HPDE6-E6E7 (cell line): ENCODE measurements at regions not wholly inside any gene's neighbourhood (a gene's known extent, or its start where the extent isn't known, plus 50 kb on each side); places are given as distances from the start of the nearest gene placed in this dataset.
A peak's percentile ranks its signal among the peaks of the same experiment; 100 is the strongest.
"Not testable (repeated sequence)": the region's sequence is repeated elsewhere in the genome, so short reads cannot be mapped to it uniquely, and the experiment has no call there.

Experiments
- DNase-seq: peaks from one replicate; pipeline ENCODE4 v3.0.0; 2011; ENCODE audit warnings: missing footprints; ENCODE audit errors: extremely low spot score

DNA sequence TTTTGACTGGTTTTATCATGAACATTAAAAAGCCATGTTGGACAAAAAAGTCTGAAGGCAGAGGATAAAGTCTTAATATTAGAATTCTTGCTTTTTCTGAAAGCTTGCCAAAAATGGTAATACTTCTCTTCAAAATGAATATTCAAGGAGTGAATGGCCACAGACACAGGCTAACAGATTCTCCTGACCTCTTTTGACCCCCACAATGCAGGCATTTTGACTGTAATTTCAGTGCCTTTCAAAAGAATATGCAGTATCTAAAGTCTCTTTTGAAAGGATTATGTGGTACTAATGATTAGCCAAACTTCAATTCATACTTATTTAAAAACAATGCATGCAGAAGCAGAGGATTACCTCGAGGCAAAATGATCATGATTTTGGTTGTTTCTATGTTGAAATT lies 557.8 kb upstream of the GCFC2 start:
- no peak for DNase-seq

DNA sequence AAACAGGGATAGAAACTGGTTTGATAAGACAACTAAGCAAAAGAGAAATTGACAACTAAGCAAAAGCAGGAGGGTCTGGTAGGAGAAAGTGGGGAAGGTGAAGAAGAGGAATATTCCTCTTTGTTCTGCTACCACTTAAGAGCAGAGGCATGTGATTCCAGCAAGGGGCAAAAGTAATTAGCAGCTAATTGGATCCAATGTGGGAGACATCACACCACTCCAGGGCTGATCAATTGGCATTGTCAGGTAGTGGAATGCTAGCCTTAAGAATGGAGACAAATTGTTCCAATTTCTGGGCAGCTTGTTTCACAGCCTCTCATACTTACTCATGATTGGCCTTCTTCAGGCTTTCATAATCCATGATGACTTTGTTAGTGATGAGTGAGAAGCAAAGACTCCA lies 547.1 kb upstream of the GCFC2 start:
- no peak for DNase-seq

DNA sequence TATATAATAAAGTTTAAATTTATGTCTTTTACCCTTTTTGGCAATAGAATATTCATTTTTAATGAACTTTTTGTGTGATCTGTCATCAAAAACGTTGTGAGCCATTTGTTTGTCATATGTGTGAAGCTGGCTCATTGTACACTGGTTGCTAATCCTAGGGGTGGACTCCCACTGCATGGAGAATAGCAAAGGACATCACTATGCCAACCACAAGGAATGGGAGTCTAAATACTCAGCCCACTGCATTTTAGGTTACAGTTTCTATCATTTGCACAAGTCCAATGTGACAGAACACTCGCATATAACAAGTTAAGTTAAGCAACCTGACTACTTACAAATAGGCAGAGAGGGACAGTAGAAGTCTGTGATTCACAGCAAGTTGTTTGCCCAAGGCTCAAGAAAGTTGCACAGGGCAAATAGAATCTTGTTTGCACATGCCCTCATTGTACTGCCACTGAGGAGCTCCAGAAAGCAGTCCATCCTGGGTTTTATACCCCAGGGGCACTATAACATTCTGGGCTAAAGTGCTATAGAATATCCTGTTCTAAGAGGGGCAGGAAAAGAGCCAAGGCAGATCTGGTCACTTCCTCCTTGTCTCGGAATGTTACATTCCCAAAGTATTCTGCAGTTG lies 545.9 kb upstream of the GCFC2 start:
- DNase-seq = peak; percentile 11

DNA sequence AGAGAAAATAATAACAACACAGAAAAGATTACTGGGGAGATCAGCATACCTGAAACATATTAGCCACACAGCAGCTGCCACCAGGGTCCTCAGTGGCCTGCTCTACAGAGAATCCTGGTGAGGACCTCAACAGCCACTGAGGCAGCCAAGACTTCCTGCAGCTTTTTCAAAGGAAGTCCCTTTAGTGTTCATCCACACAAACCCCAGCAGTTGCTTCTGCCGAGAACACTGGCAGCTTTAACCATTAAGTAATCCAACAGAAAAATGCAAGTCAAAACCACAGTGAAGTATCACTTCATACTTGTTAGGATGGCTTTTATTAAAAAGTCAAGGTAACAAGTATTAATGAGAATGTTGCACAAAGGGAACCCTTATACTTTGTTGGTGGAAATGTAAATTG lies 542.0 kb upstream of the GCFC2 start:
- DNase-seq = no peak

DNA sequence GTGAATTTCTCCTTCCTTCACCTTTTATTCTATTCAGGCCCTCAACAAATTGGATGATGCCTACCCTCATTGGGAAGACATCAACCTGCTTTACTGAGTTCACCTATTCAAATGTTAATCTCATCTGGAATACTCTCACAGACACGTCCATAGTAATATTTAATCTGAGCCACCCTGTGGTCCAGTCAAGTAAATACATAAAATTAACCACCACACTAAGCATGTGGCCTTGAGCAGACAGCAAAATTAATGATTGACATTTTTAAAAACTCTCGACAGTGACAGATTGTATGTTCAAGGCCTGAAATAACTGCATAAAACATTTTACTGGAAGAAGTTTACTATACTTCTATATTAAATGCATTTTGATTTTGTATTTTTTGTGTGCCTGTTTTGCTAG lies 540.6 kb upstream of the GCFC2 start:
- DNase-seq = no peak

DNA sequence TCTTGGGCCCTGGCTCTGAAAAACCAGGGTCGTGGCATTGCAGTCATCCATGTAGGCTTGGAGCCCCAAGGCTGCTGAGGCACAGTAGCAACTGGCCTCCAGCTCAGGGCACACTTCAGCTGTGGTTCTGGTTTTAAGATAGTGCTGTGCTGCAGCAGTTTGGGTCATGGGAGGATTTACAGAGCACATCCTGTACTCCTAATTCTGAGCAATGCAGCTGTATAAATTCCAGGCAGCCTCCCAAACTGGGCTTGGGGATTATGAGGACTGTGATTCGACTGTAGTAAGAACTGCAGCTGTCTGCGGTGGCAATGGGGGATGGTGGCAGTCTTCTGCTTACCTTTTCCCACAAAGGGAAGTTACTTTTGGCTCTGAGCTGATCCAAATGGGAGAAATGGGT lies 536.3 kb upstream of the GCFC2 start:
- no peak for DNase-seq

DNA sequence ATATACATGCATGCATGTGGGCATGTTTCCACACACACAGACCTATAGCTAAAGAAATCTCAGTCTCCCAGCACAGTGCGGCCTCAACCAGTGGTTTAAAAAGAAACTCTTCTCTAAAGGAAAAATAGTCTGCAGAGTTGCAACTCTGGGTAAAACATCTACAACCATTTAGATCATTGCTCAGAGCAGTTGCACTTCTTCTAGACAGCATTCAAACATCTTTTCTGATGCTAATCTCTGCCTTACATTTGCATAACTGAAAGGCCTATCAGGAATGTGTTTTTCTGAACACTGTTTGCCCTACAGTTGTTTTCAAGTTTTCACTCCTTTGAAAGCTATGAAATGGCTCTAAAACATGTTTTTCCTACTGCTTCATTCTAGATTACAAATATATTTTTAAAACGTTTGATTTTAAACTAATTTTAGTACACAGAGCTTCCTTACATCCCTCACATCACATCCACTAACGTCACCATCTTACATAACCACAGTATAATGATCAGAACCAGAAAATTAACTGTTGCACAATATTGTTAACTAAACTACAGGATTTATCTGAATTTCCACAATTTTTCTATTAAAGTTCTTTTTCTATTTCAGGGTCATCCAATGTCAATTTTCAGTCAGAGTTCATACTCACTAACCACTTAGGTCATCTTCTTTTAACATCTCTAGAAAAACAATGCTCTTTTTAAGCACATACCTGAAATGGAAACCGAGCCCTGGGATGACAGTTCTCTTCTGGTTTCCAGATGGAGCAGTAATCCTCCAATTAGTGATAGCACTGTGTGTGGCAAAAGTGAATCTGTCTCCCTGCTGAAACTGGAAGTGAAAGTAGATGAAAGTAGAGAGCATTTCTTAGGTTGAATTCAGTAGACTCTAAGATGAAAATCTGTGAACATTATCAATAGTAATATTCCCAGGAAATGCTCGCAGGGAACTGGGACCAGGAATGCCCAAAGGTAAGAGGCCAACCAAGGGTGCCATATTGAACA lies 501.6 kb upstream of the GCFC2 start:
- DNase-seq = no peak

DNA sequence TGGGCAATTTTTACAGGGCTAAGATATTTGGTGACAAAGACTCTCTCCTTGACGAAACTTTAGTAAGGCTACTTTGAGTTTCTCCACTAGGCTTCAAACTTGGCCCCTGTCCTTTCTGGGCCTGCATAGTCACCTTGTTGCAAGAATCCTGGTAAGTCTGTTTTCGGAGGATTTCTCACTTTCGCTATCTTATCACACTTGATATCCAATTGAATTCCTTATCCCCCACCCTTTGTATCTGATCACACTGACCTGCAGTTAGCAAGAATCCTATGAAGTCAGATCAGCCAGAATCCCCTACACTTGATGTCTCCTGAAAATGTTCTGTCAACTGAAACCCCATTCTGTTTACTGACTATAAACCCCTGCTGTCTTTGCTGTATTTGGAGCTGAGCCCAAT lies 499.8 kb upstream of the GCFC2 start:
- no peak for DNase-seq

DNA sequence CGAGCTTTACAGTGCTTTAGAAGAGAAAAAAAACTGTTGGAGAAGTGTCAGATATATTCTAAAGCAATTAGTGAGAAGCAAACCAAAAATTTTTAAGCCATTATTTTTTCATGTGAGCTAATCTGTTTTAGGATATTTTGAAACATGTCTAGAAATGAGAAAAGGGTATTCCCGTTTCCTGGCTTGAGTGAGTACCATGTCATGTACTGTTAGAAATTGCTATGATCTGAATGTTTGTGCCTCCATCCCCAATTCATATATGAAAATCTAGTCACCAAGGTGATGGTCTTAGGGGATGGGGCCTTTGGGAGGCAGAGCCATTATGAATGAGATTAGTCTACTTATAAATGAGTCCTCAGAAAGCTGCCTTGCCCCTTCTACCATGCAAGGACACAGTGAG lies 493.3 kb upstream of the GCFC2 start:
- no peak for DNase-seq

DNA sequence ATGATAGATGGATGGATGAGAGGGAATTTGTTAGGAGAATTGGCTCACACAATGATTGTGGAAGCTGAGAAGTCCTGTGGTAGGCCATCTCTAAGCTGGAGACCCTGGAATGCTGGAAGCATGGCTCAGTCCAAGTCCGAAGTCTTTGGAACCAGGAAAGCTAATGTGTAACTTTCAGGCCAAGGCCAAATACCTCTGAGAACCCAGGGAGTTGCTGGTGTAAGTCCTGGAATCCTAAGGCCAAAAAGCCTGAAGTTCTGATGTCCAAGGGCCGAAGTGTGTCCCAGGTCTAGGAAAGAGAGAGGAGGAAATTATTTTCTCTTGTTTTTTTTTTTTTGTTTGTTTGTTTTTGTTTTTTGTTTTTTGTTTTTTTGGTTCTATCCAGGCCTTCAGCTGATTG lies 492.2 kb upstream of the GCFC2 start:
- DNase-seq = no peak

DNA sequence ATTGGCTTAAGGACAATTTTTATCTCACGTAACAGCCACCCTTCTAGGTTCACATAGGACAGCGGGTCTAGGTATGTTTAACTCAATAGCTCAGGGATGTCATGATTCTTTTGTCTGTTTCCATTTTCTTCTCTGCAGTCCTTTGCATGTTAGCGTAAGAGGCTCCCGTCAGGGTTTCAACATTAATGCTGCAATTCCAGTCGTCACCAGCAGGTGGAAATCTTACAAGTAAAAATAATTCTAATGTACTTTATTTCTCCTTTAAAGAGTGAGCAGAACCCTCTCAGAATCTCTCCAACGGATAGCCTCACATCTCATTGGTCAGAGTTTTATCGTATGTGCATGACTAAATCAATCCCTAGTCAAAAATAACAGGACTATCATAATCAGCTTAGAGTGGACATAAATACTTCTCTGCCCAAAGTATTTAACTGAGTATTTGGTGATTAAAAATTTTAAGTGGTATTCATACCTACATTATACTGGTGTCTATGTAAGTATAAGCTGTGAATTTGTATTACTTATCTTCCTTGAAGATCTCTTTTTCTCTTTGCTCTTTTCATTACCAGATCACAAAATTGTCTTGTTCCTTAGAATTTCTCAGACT lies 487.2 kb upstream of the GCFC2 start:
- DNase-seq = peak; percentile 7

DNA sequence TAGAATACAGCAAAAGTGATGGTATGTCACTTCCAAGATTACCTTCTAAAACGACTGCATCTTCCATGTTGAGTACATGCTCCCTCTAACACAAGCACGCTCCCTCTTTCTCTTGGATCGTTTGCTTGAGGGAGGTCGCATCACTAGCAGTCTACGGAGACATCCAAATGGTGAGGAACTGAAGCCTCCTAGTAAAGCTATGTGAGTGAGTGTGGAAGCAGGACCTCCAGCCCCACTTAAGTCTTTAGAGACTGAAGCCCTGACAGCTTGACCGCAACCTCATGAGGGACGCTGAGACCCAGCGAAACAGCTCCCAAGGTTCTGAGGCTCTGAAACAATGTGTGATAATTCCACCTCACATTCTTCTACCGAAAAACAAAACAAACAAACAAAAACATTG lies 486.7 kb upstream of the GCFC2 start:
- DNase-seq = no peak

DNA sequence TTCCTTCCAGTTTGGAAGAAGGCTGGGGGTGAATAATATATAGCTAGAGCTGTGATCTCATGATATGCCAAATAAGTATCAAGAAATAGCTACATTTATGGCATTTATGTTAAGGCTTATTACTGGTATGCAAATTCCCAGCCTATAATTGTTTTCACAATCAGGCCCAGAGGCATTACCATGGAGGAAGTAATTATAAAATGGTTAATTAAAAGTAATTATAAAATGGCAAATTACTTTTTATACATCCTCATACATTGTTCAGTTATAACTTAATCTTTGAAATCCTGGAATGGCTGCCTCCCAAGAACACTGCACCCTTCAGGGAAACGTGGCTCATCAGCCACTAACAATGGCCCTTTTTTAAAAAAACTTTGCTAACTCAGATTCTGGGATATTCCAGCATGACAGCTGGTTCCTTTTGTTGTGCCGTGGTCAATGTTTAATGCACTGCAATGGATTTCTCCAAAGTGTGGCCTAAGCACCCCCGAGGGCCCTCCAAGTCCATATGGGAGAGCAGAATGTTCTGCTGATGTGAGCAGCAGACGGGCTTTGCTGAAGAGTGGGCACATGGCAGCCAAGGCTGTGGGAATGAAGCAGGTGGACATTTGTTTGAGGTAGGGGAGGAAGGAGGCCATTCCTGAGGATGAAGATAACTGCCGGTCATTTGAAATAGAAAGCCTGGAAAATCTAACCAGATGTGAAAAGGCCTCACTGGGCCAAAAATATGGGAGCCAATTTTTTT lies 483.5 kb upstream of the GCFC2 start:
- no peak for DNase-seq

DNA sequence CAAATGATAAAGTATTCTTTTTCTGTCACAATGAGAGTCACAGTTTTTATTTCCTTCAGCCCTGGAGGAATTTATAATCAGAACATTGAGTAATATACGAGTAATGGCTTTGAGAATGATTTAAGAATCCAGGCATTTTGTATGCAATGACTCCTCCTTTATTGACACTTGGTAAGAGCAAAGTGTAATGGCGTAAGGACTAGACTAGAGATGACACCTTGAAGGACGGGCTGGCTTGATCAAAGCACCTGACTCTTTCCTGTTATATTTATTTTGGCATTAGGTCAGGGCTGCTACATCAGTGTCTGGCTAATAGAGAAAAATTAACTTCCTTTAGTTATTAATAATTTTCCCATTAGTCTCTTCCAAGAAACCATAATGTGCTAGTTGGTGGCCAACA lies 482.4 kb upstream of the GCFC2 start:
- no peak for DNase-seq

DNA sequence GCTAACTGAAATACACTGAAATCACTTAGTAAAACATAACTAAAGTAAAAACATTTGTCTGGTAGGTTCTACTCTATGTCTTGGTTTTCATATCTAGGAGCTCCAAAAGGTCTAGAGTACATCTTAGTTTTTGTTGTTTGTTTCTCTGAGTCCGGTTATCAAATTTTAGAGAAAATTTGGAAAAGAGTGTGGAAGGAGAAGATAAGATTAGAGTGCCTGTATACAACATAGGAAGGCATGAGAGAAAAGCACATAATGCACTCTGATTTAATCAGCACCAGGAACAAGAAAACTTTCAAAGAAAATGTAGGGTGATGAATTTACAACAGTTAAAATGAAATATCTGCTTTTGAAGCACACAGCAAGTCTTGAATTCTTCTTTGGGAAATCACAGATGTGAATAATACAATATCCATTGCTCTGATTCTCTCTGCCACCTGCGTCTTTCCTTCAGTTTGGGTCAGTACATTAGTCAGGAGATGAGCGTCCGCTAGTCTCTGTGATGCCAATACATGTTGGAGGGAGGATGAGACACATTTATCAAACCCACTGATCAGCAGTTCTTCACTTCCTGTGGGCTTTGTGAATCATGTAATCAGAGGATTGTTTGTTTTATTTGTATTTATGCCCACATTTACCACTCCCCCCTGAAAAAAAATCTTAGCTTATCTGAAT lies 477.8 kb upstream of the GCFC2 start:
- DNase-seq = no peak

DNA sequence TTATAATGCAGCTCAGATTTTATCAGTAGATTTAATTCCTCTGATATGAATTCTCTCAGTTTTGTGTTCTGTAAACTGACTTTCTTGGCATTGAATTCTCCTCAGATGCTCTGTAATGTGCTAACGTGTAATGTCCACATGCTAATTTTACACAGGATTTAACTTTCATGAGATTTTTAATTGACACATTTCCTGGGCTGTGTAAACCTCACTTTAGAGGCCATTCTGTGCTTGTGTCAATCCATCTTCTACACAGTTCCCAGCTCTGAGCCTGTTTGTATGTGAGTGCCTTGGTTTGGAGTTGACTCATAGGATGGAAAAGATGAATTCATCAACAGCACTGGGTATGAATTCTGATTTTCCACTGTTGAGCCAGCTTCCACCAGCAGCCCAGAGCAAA lies 476.7 kb upstream of the GCFC2 start:
- no peak for DNase-seq

DNA sequence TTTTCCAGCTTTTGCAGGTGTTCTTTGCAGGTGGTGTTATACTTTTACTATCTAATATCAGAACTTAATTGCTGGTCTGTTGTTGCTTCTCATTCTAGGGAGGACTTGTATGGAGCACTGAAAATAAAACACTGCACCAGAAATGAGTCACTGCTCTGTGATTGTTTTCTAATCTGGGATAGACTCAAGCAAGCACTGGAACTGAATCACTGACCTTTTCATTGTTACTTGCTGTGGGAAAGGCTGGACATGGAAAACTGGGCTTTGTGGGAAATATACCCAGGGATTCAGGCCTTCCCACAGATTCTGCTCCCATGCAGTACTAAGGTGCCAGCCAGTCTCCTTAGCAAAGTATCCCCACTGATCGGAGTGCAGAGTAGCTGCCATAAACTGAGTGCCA lies 470.0 kb upstream of the GCFC2 start:
- no peak for DNase-seq

DNA sequence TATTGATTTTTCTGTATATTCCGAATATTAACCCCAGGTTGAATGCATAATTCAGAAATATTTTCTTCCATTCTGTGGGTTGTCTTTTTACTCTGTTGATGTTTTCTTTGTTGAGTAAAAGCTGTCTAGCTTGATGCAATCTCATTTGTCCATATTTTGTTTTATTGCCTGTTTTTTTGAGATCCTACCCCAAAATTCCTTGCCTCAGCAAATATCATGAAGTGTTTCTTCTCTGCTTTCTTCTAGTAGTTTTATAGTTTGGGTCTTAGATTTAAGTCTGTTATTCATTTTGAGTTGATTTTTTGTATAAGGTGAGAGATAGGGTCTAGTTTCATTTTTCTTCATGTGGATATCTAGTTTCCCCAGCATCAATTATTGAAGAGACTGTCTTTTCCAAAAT lies 467.9 kb upstream of the GCFC2 start:
- DNase-seq = no peak

DNA sequence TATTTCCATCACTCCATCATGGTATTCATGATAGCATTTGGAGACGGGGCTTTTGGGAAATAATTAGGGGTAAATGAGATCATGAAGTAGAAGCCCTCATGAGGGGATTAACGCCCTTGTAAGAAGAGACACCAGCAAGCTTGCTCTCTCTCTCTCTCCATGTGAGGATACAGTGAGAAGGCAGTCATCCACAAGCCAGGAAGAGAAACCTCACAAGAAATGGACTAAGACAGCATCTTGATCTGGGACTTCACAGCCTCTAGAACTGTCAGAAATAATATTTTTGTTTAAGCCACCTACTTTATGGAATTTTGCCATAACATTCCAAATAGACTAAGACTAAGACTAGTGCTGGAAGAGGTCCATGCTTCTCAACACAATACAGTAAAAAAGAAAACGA lies 464.6 kb upstream of the GCFC2 start:
- no peak for DNase-seq

DNA sequence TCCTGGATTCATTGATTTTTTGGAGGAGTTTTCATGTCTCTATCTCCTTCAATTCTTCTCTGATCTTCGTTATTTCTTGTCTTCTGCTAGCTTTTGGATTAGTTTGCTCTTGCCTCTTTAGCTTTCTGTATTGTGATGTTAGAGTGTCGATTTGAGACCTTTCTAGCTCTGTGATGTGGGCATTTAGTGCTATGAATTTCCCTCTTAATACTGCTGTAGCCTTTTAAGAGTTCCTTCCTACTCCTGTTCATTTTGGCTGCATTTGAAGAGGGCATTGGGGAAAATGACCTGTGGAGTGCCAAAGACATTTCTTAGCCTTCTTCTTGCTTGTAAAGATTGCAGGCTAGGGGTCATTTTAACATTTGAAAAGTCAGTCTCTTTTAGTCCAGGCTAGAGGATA lies 463.8 kb upstream of the GCFC2 start:
- no peak for DNase-seq

DNA sequence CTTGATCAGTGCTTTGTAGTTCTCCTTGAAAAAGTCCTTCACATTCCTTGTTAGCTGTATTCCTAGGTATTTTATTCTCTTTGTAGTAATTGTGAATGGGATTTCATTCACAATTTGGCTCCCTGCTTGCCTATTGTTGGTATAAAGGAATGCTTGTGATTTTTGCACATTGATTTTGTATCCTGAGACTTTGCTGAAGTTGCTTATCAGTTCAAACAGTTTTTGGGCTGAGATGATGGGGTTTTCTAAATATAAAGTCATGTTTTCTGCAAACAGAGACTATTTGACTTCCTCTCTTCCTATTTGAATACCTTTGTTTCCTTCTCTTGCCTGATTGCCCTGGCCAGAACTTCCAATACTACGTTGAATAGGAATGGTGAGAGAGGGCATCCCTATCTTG lies 462.5 kb upstream of the GCFC2 start:
- DNase-seq = not testable (repeated sequence)

DNA sequence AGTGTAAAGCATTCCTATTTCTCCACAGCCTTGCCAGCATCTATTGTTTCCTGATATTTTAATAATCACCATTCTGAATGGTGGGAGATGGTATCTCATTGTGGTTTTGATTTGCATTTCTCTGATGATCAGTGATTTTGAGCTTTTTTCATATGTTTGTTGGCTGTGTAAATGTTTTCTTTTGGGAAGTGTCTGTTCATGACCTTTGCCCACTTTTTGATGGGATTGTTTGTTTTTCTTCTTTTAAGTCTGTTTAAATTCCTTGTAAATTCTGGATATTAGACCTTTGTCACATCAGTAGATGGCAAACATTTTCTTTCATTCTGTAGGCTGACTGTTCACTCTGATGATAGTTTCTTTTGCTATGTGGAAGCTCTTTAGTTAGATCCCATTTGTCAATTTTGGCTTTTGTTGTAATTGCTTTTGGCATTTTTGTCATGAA lies 461.5 kb upstream of the GCFC2 start:
- not testable (repeated sequence) for DNase-seq
